ENCODE measurements at regions not wholly inside any gene's neighbourhood (a gene's known extent, or its start where the extent isn't known, plus 50 kb on each side); places are given as distances from the start of the nearest gene placed in this dataset.

GRCh38 chr2:121008975-121009374 is 273.3 kb downstream of the GLI2 start:
- peak; percentile 34 for TF ChIP-seq CTCF (conservative IDR thresholded peaks at IDR 0.05)
- TF ChIP-seq ZFX (IDR thresholded peaks at IDR 0.05), result no peak

Data from C4-2B (cell line).